Skeletal muscle satellite cell (primary cell): ENCODE measurements at regions not wholly inside any gene's neighbourhood (a gene's known extent, or its start where the extent isn't known, plus 50 kb on each side); places are given as distances from the start of the nearest gene placed in this dataset.
A peak's percentile ranks its signal among the peaks of the same experiment; 100 is the strongest.

ENCODE experiments used
- H3K27me3 ChIP-seq: 2 replicates; pipeline ENCODE4 v1.7.0; 2013; ENCODE audit warnings: low read length; ENCODE audit not compliant: control insufficient read depth, insufficient read depth
- H3K36me3 ChIP-seq: 2 replicates; pipeline ENCODE4 v1.7.0; 2013; ENCODE audit warnings: mild to moderate bottlenecking, control low read depth, low read length; ENCODE audit not compliant: insufficient read depth
- H3K4me1 ChIP-seq: 2 replicates; pipeline ENCODE4 v1.7.0; 2013; ENCODE audit warnings: low read length; ENCODE audit not compliant: control insufficient read depth, insufficient read depth
- H3K4me2 ChIP-seq: 2 replicates; pipeline ENCODE4 v1.7.0; 2013; ENCODE audit warnings: mild to moderate bottlenecking, low read length
- H3K4me3 ChIP-seq: 2 replicates; pipeline ENCODE4 v1.7.0; 2013; ENCODE audit warnings: low read length
- H3K9ac ChIP-seq: 2 replicates; pipeline ENCODE4 v1.7.0; 2013; ENCODE audit warnings: mild to moderate bottlenecking, low read depth, low read length, moderate library complexity
- H3K9me3 ChIP-seq: replicated peaks from 2 replicates; pipeline ENCODE4 v1.7.0; 2013; ENCODE audit warnings: mild to moderate bottlenecking, control low read depth, low read length

GRCh38 chr2:226589043-226589442, 210.6 kb downstream of the IRS1 start:
- Histone ChIP-seq H3K9me3 (no peaks in the 10 kb centered on the region), H3K4me1 (peaks cover 16% of the 10 kb centered on the region), H3K4me3 (no peak overlapping the region), H3K9ac (no peak overlapping the region), H3K27me3 (no peaks in the 10 kb centered on the region), H3K4me2 (no peak overlapping the region), H3K36me3 (no peaks in the 10 kb centered on the region)

- no peak overlapping the region for H3K4me2 ChIP-seq
- H3K36me3 ChIP-seq = no peaks in the 10 kb centered on the region
- H3K9me3 ChIP-seq = no peaks in the 10 kb centered on the region
- no peaks in the 10 kb centered on the region for H3K27me3 ChIP-seq
- no peak overlapping the region for H3K4me3 ChIP-seq
- no peak overlapping the region for H3K9ac ChIP-seq
- H3K4me1 ChIP-seq = peaks cover 44% of the 10 kb centered on the region
These were observed 214.5 kb downstream of the IRS1 start for GRCh38 chr2:226585130-226585561.

- H3K27me3 ChIP-seq = no peaks in the 10 kb centered on the region
- H3K4me1 ChIP-seq = peaks cover 44% of the 10 kb centered on the region
- no peaks in the 10 kb centered on the region for H3K9me3 ChIP-seq
- no peaks in the 10 kb centered on the region for H3K36me3 ChIP-seq
- no peak overlapping the region for H3K4me2 ChIP-seq
- H3K4me3 ChIP-seq = no peak overlapping the region
- H3K9ac ChIP-seq = peak overlapping the region; percentile 60
These were observed 215.0 kb downstream of the IRS1 start for GRCh38 chr2:226584518-226585055.

- Histone ChIP-seq H3K36me3 (no peaks in the 10 kb centered on the region), H3K4me1 (peaks cover 51% of the 10 kb centered on the region), H3K4me3 (no peak overlapping the region), H3K9ac (peak overlapping the region; percentile 60), H3K9me3 (no peaks in the 10 kb centered on the region), H3K27me3 (no peaks in the 10 kb centered on the region), H3K4me2 (peak overlapping the region; percentile 44)
These were observed 215.9 kb downstream of the IRS1 start for GRCh38 chr2:226583715-226584114.

- Histone ChIP-seq H3K9me3 (no peaks in the 10 kb centered on the region), H3K27me3 (no peaks in the 10 kb centered on the region), H3K9ac (no peak overlapping the region), H3K4me2 (no peak overlapping the region), H3K4me1 (peaks cover 59% of the 10 kb centered on the region), H3K36me3 (no peaks in the 10 kb centered on the region), H3K4me3 (no peak overlapping the region)
These were observed 218.0 kb downstream of the IRS1 start for GRCh38 chr2:226581661-226582060.

- Histone ChIP-seq H3K4me1 (peaks cover 61% of the 10 kb centered on the region), H3K9ac (no peak overlapping the region)
These were observed 218.6 kb downstream of the IRS1 start for GRCh38 chr2:226581004-226581403.

GRCh38 chr2:226580403-226580802, 219.2 kb downstream of the IRS1 start:
- no peak overlapping the region for H3K4me2 ChIP-seq
- H3K27me3 ChIP-seq = no peaks in the 10 kb centered on the region
- H3K36me3 ChIP-seq = no peaks in the 10 kb centered on the region
- peaks cover 61% of the 10 kb centered on the region for H3K4me1 ChIP-seq
- no peaks in the 10 kb centered on the region for H3K9me3 ChIP-seq
- no peak overlapping the region for H3K9ac ChIP-seq
- no peak overlapping the region for H3K4me3 ChIP-seq

More at GRCh38 chr2:226581004-226581403, 218.6 kb downstream of the IRS1 start:
- Histone ChIP-seq H3K36me3 (no peaks in the 10 kb centered on the region), H3K4me2 (no peak overlapping the region), H3K4me3 (no peak overlapping the region), H3K9me3 (no peaks in the 10 kb centered on the region), H3K27me3 (no peaks in the 10 kb centered on the region)

- H3K4me2 ChIP-seq = no peak overlapping the region
- H3K9ac ChIP-seq = no peak overlapping the region
- no peaks in the 10 kb centered on the region for H3K9me3 ChIP-seq
- no peaks in the 10 kb centered on the region for H3K27me3 ChIP-seq
- peaks cover 52% of the 10 kb centered on the region for H3K4me1 ChIP-seq
- H3K36me3 ChIP-seq = no peaks in the 10 kb centered on the region
- H3K4me3 ChIP-seq = no peak overlapping the region
These were observed 220.1 kb downstream of the IRS1 start for GRCh38 chr2:226579519-226579918.

- Histone ChIP-seq H3K9ac (no peak overlapping the region), H3K36me3 (no peaks in the 10 kb centered on the region), H3K4me1 (peaks cover 46% of the 10 kb centered on the region), H3K4me3 (no peak overlapping the region), H3K4me2 (no peak overlapping the region), H3K27me3 (no peaks in the 10 kb centered on the region), H3K9me3 (no peaks in the 10 kb centered on the region)
These were observed 220.7 kb downstream of the IRS1 start for GRCh38 chr2:226578879-226579278.

GRCh38 chr2:226578373-226578772, 221.2 kb downstream of the IRS1 start:
- Histone ChIP-seq H3K9ac (no peak overlapping the region), H3K4me1 (peaks cover 42% of the 10 kb centered on the region), H3K27me3 (no peaks in the 10 kb centered on the region), H3K4me2 (no peak overlapping the region), H3K9me3 (no peaks in the 10 kb centered on the region), H3K4me3 (no peak overlapping the region), H3K36me3 (no peaks in the 10 kb centered on the region)

- Histone ChIP-seq H3K4me3 (no peak overlapping the region), H3K4me2 (no peak overlapping the region), H3K36me3 (no peaks in the 10 kb centered on the region), H3K9ac (no peak overlapping the region), H3K9me3 (no peaks in the 10 kb centered on the region), H3K4me1 (peaks cover 20% of the 10 kb centered on the region), H3K27me3 (no peaks in the 10 kb centered on the region)
These were observed 223.7 kb downstream of the IRS1 start for GRCh38 chr2:226575928-226576327.

- Histone ChIP-seq H3K9me3 (no peaks in the 10 kb centered on the region), H3K9ac (no peak overlapping the region), H3K4me1 (peaks cover 7% of the 10 kb centered on the region), H3K36me3 (no peaks in the 10 kb centered on the region), H3K4me3 (no peak overlapping the region), H3K4me2 (no peak overlapping the region), H3K27me3 (no peaks in the 10 kb centered on the region)
These were observed 226.5 kb downstream of the IRS1 start for GRCh38 chr2:226573158-226573557.
